ENCODE measurements at regions not wholly inside any gene's neighbourhood (a gene's known extent, or its start where the extent isn't known, plus 50 kb on each side); places are given as distances from the start of the nearest gene placed in this dataset.

DNA sequence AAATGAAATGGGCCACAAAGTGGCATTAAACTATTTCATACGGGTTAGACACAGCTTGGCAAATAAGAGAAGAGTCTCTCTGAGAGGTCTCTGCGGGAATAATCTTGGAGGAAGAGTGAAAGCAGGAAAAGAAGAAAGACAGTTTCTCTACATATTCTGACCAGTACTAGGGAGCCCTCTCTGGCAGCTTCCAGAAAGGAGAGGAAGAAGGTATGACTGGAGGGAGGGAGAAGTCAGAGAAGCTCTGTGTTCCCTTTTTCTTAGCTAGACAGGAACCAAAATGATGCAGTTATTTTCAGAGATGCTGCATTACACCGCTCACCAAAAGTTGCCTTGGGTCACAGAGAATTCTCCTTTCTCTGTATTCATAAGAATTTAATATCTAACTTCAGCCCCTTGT is 382.1 kb downstream of the KCNA4 start:
- TF ChIP-seq EP300 (IDR thresholded peaks at IDR 0.05; ENCODE audit: borderline replicate concordance) (no peak), FOXM1 (IDR thresholded peaks at IDR 0.05; ENCODE audit: borderline replicate concordance, low read depth) (no peak), NFIC (IDR thresholded peaks at IDR 0.05) (no peak), TEAD4 (IDR thresholded peaks at IDR 0.05) (no peak), YY1 (IDR thresholded peaks at IDR 0.05; ENCODE audit: low read depth) (no peak), RAD21 (IDR thresholded peaks at IDR 0.05; ENCODE audit: low read depth) (no peak), TAF1 (IDR thresholded peaks at IDR 0.05; ENCODE audit: low read depth) (no peak), EGR1 (IDR thresholded peaks at IDR 0.05) (no peak), CREB1 (IDR thresholded peaks at IDR 0.05; ENCODE audit: low read depth) (no peak), CEBPB (IDR thresholded peaks at IDR 0.05) (no peak)
- TF ChIP-seq, protein P1, sequence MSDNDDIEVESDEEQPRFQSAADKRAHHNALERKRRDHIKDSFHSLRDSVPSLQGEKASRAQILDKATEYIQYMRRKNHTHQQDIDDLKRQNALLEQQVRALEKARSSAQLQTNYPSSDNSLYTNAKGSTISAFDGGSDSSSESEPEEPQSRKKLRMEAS (IDR thresholded peaks at IDR 0.05), result no peak
- TF ChIP-seq, protein P2, sequence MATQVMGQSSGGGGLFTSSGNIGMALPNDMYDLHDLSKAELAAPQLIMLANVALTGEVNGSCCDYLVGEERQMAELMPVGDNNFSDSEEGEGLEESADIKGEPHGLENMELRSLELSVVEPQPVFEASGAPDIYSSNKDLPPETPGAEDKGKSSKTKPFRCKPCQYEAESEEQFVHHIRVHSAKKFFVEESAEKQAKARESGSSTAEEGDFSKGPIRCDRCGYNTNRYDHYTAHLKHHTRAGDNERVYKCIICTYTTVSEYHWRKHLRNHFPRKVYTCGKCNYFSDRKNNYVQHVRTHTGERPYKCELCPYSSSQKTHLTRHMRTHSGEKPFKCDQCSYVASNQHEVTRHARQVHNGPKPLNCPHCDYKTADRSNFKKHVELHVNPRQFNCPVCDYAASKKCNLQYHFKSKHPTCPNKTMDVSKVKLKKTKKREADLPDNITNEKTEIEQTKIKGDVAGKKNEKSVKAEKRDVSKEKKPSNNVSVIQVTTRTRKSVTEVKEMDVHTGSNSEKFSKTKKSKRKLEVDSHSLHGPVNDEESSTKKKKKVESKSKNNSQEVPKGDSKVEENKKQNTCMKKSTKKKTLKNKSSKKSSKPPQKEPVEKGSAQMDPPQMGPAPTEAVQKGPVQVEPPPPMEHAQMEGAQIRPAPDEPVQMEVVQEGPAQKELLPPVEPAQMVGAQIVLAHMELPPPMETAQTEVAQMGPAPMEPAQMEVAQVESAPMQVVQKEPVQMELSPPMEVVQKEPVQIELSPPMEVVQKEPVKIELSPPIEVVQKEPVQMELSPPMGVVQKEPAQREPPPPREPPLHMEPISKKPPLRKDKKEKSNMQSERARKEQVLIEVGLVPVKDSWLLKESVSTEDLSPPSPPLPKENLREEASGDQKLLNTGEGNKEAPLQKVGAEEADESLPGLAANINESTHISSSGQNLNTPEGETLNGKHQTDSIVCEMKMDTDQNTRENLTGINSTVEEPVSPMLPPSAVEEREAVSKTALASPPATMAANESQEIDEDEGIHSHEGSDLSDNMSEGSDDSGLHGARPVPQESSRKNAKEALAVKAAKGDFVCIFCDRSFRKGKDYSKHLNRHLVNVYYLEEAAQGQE (IDR thresholded peaks at IDR 0.05; ENCODE audit: low read depth), result no peak
- TF ChIP-seq, protein P3, sequence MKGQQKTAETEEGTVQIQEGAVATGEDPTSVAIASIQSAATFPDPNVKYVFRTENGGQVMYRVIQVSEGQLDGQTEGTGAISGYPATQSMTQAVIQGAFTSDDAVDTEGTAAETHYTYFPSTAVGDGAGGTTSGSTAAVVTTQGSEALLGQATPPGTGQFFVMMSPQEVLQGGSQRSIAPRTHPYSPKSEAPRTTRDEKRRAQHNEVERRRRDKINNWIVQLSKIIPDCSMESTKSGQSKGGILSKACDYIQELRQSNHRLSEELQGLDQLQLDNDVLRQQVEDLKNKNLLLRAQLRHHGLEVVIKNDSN (IDR thresholded peaks at IDR 0.05), result no peak

Measured in Ishikawa (cell line).